Parathyroid adenoma (tissue), 2 donors: ENCODE measurements at regions not wholly inside any gene's neighbourhood (a gene's known extent, or its start where the extent isn't known, plus 50 kb on each side); places are given as distances from the start of the nearest gene placed in this dataset.

ENCODE experiments used
- H2AFZ ChIP-seq: fragments of 300-600 bp; sonication (generic); one replicate; pipeline ENCODE4 v1.7.0; 2017; ENCODE audit warnings: antibody characterized with exemption, mild to moderate bottlenecking
- H3K27ac ChIP-seq: fragments of 300-600 bp; sonication (generic); one replicate; pipeline ENCODE4 v1.7.0; 2017
- H3K27me3 ChIP-seq: fragments of 300-600 bp; sonication (generic); one replicate; pipeline ENCODE4 v1.7.0; 2017; ENCODE audit warnings: low read length; ENCODE audit not compliant: control insufficient read depth, insufficient read depth
- H3K36me3 ChIP-seq: fragments of 300-600 bp; sonication (generic); one replicate; pipeline ENCODE4 v1.7.0; 2017; ENCODE audit warnings: low read length; ENCODE audit not compliant: control insufficient read depth, insufficient read depth
- H3K4me1 ChIP-seq: fragments of 300-600 bp; sonication (generic); one replicate; pipeline ENCODE4 v1.7.0; 2017; ENCODE audit warnings: control low read depth
- H3K4me2 ChIP-seq: fragments of 300-600 bp; sonication (generic); one replicate; pipeline ENCODE4 v1.7.0; 2017; ENCODE audit warnings: low read length
- H3K4me3 ChIP-seq: fragments of 300-600 bp; sonication (generic); one replicate; pipeline ENCODE4 v1.7.0; 2017; ENCODE audit warnings: low read depth, low read length
- H3K79me2 ChIP-seq: fragments of 300-600 bp; sonication (generic); one replicate; pipeline ENCODE4 v1.7.0; 2017; ENCODE audit warnings: control low read depth
- H3K9ac ChIP-seq: fragments of 300-600 bp; sonication (generic); one replicate; pipeline ENCODE4 v1.7.0; 2017; ENCODE audit warnings: mild to moderate bottlenecking
- H3K9me3 ChIP-seq: fragments of 300-600 bp; sonication (generic); one replicate; pipeline ENCODE4 v1.7.0; 2017; ENCODE audit warnings: low read length; ENCODE audit not compliant: control insufficient read depth
- TF ChIP-seq, protein P1 (sequence below): fragments of 300-600 bp; sonication (generic); IDR thresholded peaks from one replicate; pipeline ENCODE4 v1.7.0; 2017; ENCODE audit warnings: antibody characterized with exemption, mild to moderate bottlenecking
- donor health status: primary hyperparathyroidism.

DNA sequence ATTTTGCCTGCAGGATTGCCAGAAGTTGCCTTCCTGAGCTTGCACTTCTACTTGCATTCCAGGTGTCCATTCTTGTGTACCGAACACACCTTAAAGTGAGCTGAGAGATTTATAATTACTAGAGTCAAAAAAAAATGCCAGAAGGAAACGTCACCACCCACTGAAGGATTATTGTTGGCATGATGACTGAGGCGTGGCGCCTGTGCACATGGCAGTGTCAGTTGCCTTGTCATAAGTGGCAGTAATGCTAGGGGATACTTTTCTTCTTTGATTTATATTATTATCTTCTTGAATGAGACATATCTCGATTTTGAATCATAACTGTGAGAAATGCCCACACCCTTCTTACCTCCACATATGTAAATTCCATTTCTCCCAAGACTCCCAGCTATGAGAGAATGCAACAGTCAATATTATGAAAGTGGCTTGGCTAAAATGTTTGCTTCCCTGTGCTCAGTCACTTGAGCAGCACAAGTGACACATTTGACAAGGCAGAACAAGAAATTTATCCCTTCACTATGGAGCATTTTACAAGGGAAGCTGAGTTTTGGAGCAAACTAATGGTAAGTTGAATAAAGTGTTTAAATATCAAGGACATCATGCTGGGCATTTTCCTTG, 149.5 kb upstream of the SASH1 start:
- Histone ChIP-seq H3K36me3 (no peaks in the 10 kb centered on the region), H3K27ac (no peak overlapping the region), H3K79me2 (no peaks in the 10 kb centered on the region), H2AFZ (no peak overlapping the region), H3K9me3 (no peaks in the 10 kb centered on the region), H3K4me2 (no peak overlapping the region), H3K9ac (no peak overlapping the region), H3K4me3 (no peak overlapping the region), H3K27me3 (no peaks in the 10 kb centered on the region), H3K4me1 (peaks cover 3% of the 10 kb centered on the region)
- TF ChIP-seq, protein P1, sequence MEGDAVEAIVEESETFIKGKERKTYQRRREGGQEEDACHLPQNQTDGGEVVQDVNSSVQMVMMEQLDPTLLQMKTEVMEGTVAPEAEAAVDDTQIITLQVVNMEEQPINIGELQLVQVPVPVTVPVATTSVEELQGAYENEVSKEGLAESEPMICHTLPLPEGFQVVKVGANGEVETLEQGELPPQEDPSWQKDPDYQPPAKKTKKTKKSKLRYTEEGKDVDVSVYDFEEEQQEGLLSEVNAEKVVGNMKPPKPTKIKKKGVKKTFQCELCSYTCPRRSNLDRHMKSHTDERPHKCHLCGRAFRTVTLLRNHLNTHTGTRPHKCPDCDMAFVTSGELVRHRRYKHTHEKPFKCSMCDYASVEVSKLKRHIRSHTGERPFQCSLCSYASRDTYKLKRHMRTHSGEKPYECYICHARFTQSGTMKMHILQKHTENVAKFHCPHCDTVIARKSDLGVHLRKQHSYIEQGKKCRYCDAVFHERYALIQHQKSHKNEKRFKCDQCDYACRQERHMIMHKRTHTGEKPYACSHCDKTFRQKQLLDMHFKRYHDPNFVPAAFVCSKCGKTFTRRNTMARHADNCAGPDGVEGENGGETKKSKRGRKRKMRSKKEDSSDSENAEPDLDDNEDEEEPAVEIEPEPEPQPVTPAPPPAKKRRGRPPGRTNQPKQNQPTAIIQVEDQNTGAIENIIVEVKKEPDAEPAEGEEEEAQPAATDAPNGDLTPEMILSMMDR: no peak

DNA sequence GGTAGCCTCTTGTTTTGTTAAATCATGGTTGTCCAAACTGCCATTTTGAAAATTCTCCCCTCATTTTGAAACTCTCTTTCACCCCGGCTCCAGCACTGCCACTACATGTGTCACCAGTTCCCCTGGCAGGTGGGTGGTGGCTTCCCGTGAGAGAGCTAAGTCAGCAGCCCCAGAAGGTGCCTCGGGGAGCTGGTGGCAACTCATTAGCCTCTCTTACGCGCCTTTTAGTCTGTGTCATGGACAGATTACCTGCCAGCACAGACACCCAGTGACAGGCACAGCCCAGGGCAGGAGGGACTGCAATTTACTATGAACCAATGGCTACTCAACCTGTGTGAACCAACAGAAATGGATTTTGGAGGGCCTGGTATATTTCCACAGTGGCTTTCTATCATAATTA, 147.1 kb upstream of the SASH1 start:
- TF ChIP-seq, protein P1: no peak
- Histone ChIP-seq H2AFZ (no peak overlapping the region), H3K36me3 (no peaks in the 10 kb centered on the region), H3K4me3 (no peak overlapping the region), H3K79me2 (no peaks in the 10 kb centered on the region), H3K27ac (no peak overlapping the region), H3K9me3 (no peaks in the 10 kb centered on the region), H3K27me3 (no peaks in the 10 kb centered on the region), H3K4me2 (no peak overlapping the region), H3K4me1 (peaks cover 3% of the 10 kb centered on the region), H3K9ac (no peak overlapping the region)

DNA sequence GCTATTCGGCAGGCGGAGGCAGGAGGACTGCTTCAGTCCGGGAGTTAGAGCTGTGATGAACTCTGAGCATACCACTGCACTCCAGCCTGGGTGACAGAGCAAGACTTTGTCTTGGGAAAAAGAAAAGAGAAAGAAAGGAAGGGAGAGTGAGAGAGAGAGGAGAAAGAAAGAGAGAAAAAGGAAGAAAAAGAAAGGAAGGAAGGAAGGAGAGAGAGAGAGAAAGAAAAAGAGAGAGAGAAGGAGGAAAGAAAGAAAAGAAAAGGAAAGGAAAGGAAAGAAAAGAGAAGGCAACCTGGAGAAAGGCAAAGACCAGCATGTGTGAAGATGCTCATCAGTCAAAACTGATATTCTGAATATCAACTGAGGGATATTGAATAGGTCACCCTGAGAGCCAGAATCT, 143.1 kb upstream of the SASH1 start:
- Histone ChIP-seq H3K4me1 (no peaks in the 10 kb centered on the region), H3K27ac (no peak overlapping the region), H3K36me3 (no peaks in the 10 kb centered on the region), H3K4me3 (no peak overlapping the region), H3K9ac (no peak overlapping the region), H3K9me3 (no peaks in the 10 kb centered on the region), H3K4me2 (no peak overlapping the region), H3K27me3 (no peaks in the 10 kb centered on the region), H3K79me2 (no peaks in the 10 kb centered on the region), H2AFZ (no peak overlapping the region)
- TF ChIP-seq, protein P1: no peak

DNA sequence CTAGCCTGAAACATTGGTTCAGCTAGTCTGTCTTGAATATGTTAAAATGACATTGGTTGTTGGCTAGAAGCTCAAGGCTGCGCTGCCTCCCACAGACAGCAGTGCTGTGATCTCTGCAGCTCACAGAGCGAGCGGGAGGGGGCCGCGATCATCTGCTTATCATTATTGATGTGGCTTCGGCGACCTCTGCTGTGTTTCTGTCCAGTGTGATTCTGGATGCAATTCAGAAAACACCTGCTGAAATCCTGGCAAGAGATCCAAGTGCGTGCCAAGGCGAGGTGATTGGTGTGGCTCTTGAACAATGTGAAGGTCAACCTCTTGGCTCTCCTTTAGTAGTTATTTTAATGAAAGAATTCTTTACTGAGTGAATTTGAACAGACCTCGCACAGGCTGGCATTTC, 142.3 kb upstream of the SASH1 start:
- Histone ChIP-seq H3K4me3 (no peak overlapping the region), H3K4me2 (no peak overlapping the region), H3K9ac (no peak overlapping the region), H3K4me1 (no peaks in the 10 kb centered on the region), H3K36me3 (no peaks in the 10 kb centered on the region), H3K9me3 (no peaks in the 10 kb centered on the region), H3K27me3 (no peaks in the 10 kb centered on the region), H2AFZ (no peak overlapping the region), H3K27ac (no peak overlapping the region), H3K79me2 (no peaks in the 10 kb centered on the region)
- TF ChIP-seq, protein P1: no peak

DNA sequence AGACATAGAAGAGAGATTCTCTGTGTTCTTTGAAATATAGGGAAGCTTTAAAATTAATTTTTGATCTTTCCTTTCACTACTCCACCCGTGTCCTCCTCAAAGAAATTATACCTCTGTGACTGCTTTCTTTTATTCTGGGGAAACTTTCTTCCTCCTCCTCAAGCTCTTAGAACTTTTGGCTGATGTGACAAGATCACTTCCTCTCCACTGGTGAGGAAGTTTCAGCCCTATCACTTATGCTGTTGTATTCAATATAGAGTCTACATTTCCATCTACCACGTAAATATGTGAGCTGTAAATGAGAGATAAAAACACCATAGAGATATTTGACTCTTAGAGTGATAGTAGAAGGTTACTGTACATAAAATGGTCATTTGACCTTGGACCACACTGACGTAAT, 141.9 kb upstream of the SASH1 start:
- Histone ChIP-seq H3K9ac (no peak overlapping the region), H3K4me1 (no peaks in the 10 kb centered on the region), H3K27ac (no peak overlapping the region), H3K79me2 (no peaks in the 10 kb centered on the region), H3K4me3 (no peak overlapping the region), H2AFZ (no peak overlapping the region), H3K27me3 (no peaks in the 10 kb centered on the region), H3K4me2 (no peak overlapping the region), H3K36me3 (no peaks in the 10 kb centered on the region), H3K9me3 (no peaks in the 10 kb centered on the region)
- TF ChIP-seq, protein P1: no peak
